Heart right ventricle (tissue), 16 donors: ENCODE measurements at regions not wholly inside any gene's neighbourhood (a gene's known extent, or its start where the extent isn't known, plus 50 kb on each side); places are given as distances from the start of the nearest gene placed in this dataset.

Source experiments
- ATAC-seq, 8 donors: fragments of 200-7000 bp; cut with Tn5 transposase; one replicate each; pipeline ENCODE4 v1.9.1; 2020; ENCODE audit warnings: mild to moderate bottlenecking in 8 of 8, moderate library complexity in 8 of 8, moderate number of reproducible peaks in 1 of 8
- DNase-seq, 2 donors: peaks; one replicate each; pipeline ENCODE4 v3.0.0-alpha.2; 2020
- H3K27ac ChIP-seq, 10 donors: fragments of 200-600 bp; sonication (generic) in 2 of 10; one replicate each; pipeline versions ENCODE4 v1.5.0 to v1.8.0; 2020 to 2022; ENCODE audit warnings: mild to moderate bottlenecking in 3 of 10
- H3K27me3 ChIP-seq, 7 donors: fragments of 200-600 bp; one replicate each; pipeline ENCODE4 v1.8.0; 2021 to 2022; ENCODE audit warnings: mild to moderate bottlenecking in 2 of 7
- H3K36me3 ChIP-seq, 9 donors: fragments of 200-600 bp; sonication (generic) in 1 of 9; one replicate each; pipeline versions ENCODE4 v1.5.0 to v1.8.0; 2020 to 2022; ENCODE audit warnings: mild to moderate bottlenecking in 2 of 9
- H3K4me1 ChIP-seq, 9 donors: fragments of 200-600 bp; sonication (generic) in 1 of 9; one replicate each; pipeline versions ENCODE4 v1.5.0 to v1.8.0; 2020 to 2022; ENCODE audit warnings: mild to moderate bottlenecking in 4 of 9
- H3K4me3 ChIP-seq, 10 donors: fragments of 200-600 bp; sonication (generic) in 2 of 10; one replicate each; pipeline versions ENCODE4 v1.5.0 to v1.8.0; 2020 to 2022; ENCODE audit warnings: mild to moderate bottlenecking in 7 of 10, moderate library complexity in 2 of 10
- H3K9me3 ChIP-seq, 11 donors: fragments of 200-600 bp in 10 of 11; sonication (generic) in 2 of 11; one replicate each; pipeline versions ENCODE4 v1.5.0 to v1.8.0; 2013 to 2022; ENCODE audit warnings: mild to moderate bottlenecking in 2 of 11, control low read depth in 1 of 11, moderate library complexity in 1 of 11
- CTCF ChIP-seq, 9 donors: fragments of 200-600 bp; sonication (generic) in 2 of 9; IDR thresholded peaks; one replicate each; pipeline versions ENCODE4 v1.5.0 to v1.8.0; 2021 to 2022; ENCODE audit warnings: antibody characterized with exemption in 9 of 9, mild to moderate bottlenecking in 5 of 9, moderate library complexity in 1 of 9
- WGBS, 2 donors: extraction: QIAGEN DNeasy Blood & Tissue Kit; methylation state at CpG; one replicate each; pipeline ENCODE4 v1.1.7; 2013; ENCODE audit warnings: inconsistent platforms in 1 of 2; 5-methylcytosine and 5-hydroxymethylcytosine counted together
- intact Hi-C, 10 donors: fragments of 100-400 bp; cut with DNase I; formaldehyde crosslinking; loops; one replicate each; pipeline versions ENCODE4 v1.11.1 to v1.14.2; 2022
- donor health status: Arrhythmogenic right ventricular cardiomyopathy.
- donor health status: ischemic (EF 13 %, LVEDD 7.1; RV severe dilation, severe dysfunction).
- donor health status: healthy with polysubstance abuse.
- donor health status: DM: no; HTN: yes; CAD: no.
- donor health status: DM: no; HTN: no; CAD: no.
- donor health status: ischemic (EF 25% LVEDD 6.9; RV normal size, moderate dysfunction).
- donor health status: ischemic (EF 25% LVEDD 5.7; RV mildly dilated, moderate dysfunction).
- donor health status: healthy.
- donor health status: DM: yes; HTN: yes; CAD: no.
- donor health status: Ischemic cardiomyopathy.
- donor health status: ischemic (EF 35%, LVEDD 5.7; RV mildly dilated, moderate dysfunction).
- donor health status: nonischemic (EF 11% LVEDD 7.7; RV severe dilation, severe dysfunction).
- donor health status: DM: yes; HTN: yes; CAD: no.
- donor health status: PGD.
- donor health status: ischemic (EF 29% LVEDD 5.4; RV normal size, mild dysfunction).
- donor health status: nonischemic (EF 23%, LVEDD 6.1; RV moderate dilation, normal function).

DNA sequence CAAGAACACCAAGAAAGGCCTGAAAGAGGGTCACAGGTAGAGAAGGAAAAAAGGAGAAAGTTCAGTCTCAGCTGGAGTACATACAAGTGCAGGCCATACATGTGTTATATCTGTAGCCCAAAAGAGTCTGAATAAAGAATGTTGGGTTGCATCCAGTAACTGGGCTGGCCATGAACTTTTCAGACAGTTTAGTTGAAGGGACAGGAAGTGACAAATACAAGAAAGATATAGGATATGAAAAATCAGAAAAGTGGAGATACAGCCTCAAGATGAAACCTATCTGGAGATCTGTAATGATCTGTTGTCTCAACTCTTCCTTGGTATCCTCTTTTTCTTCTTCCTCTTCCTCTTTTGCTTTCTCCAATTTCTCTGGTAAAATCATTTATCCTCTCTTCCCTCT is 671.7 kb downstream of the MECOM start:
- Histone ChIP-seq H3K27ac (no peak overlapping the region), H3K36me3 (no peaks in the 10 kb centered on the region), H3K4me3 (no peak overlapping the region), H3K9me3 (no peaks in the 10 kb centered on the region), H3K27me3 (no peaks in the 10 kb centered on the region), H3K4me1 (peaks cover 0 to 10% (median 0%) of the 10 kb centered on the region in 9 donors)
- ATAC-seq (no peak), DNase-seq (no peak)
- TF ChIP-seq CTCF (IDR thresholded peaks at IDR 0.05) = no peak
- intact Hi-C loops = no loop called here

DNA sequence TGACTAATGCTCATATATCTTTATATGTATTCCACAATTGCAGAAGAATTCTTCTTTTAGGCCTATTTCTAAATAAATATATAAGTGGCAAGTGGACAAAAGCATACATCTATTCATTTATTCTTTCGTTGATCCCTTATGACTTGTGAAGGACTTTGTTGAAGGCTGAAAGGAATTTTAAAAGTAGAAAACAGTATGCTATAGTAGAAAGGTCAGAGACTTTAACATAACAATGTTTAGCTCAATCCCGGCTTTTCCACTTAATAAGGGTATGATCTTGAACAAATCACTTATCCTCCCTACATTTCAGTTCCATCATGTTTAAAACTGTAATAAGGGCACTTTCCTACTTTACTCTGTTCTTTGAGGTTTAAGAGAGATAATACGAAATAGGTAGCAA is 672.9 kb downstream of the MECOM start:
- no peak for ATAC-seq
- H3K4me3 ChIP-seq = no peak overlapping the region
- no peak for DNase-seq
- no peaks in the 10 kb centered on the region for H3K27me3 ChIP-seq
- no peak for TF ChIP-seq CTCF (IDR thresholded peaks at IDR 0.05)
- intact Hi-C loops = no loop called here
- no peaks in the 10 kb centered on the region for H3K9me3 ChIP-seq
- H3K36me3 ChIP-seq = no peaks in the 10 kb centered on the region
- peaks cover 0 to 10% (median 0%) of the 10 kb centered on the region in 9 donors for H3K4me1 ChIP-seq
- WGBS, 2 donors = 90% methylated on average over 3 of the region's 3 CpGs
- no peak overlapping the region for H3K27ac ChIP-seq

- peaks cover 0 to 10% (median 0%) of the 10 kb centered on the region in 9 donors for H3K4me1 ChIP-seq
- H3K9me3 ChIP-seq = no peaks in the 10 kb centered on the region
- intact Hi-C loops = no loop called here
- TF ChIP-seq CTCF (IDR thresholded peaks at IDR 0.05) = no peak
- ATAC-seq (peak in 1 of 8 donors; percentile 42), DNase-seq (no peak)
- H3K27ac ChIP-seq = no peak overlapping the region
- no peaks in the 10 kb centered on the region for H3K36me3 ChIP-seq
- WGBS, 2 donors = 23 to 35% methylated on average over 2 of the region's 2 CpGs
- no peak overlapping the region for H3K4me3 ChIP-seq
- no peaks in the 10 kb centered on the region for H3K27me3 ChIP-seq
Measured at GRCh38 chr3:168990134-168990533, 673.4 kb downstream of the MECOM start.

- intact Hi-C loops = no loop called here
- Histone ChIP-seq H3K36me3 (no peaks in the 10 kb centered on the region), H3K4me1 (peaks cover 0 to 10% (median 0%) of the 10 kb centered on the region in 9 donors), H3K4me3 (no peak overlapping the region), H3K9me3 (no peaks in the 10 kb centered on the region), H3K27ac (no peak overlapping the region), H3K27me3 (no peaks in the 10 kb centered on the region)
- no peak for ATAC-seq
- no peak for DNase-seq
- WGBS, 2 donors = 67 to 70% methylated on average over 5 of the region's 5 CpGs
- TF ChIP-seq CTCF (IDR thresholded peaks at IDR 0.05) = no peak
Measured at GRCh38 chr3:168989396-168989795, 674.1 kb downstream of the MECOM start.

GRCh38 chr3:168988853-168989252 is 674.7 kb downstream of the MECOM start:
- no peak for ATAC-seq
- H3K27ac ChIP-seq = no peak overlapping the region
- H3K4me1 ChIP-seq = peaks cover 0 to 10% (median 0%) of the 10 kb centered on the region in 9 donors
- H3K36me3 ChIP-seq = no peaks in the 10 kb centered on the region
- WGBS, 2 donors = 78 to 82% methylated on average over 1 of the region's 1 CpG
- no peak overlapping the region for H3K4me3 ChIP-seq
- intact Hi-C loops = no loop called here
- no peaks in the 10 kb centered on the region for H3K27me3 ChIP-seq
- H3K9me3 ChIP-seq = no peaks in the 10 kb centered on the region
- TF ChIP-seq CTCF (IDR thresholded peaks at IDR 0.05) = no peak
- no peak for DNase-seq
